H1 (cell line): ENCODE measurements at regions not wholly inside any gene's neighbourhood (a gene's known extent, or its start where the extent isn't known, plus 50 kb on each side); places are given as distances from the start of the nearest gene placed in this dataset.

Source experiments
- CTCF ChIA-PET: fragments of 300-600 bp; sonication (Branson Sonifier 250); formaldehyde crosslinking; loops from one replicate; lab custom pipeline; 2021; ENCODE audit not compliant: partially characterized antibody; lab: Charles Lee
- POLR2A ChIA-PET: fragments of 300-600 bp; sonication (Branson Sonifier 250); formaldehyde crosslinking; loops from one replicate; lab custom pipeline; 2021; ENCODE audit warnings: inconsistent platforms; ENCODE audit not compliant: partially characterized antibody; lab: Charles Lee
- DNase-seq, 2 experiments: peaks; one replicate each; pipeline versions ENCODE4 v3.0.0 to v3.0.0-alpha.2; 2010 to 2022; ENCODE audit warnings: low spot score in 2 of 2, low read depth in 1 of 2, mixed read lengths in 1 of 2
- FAIRE-seq: peaks from 2 replicates; lab custom pipeline; 2011; peaks lifted over from hg19 to GRCh38; lab: Jason Lieb, UNC
- H2AFZ ChIP-seq: 2 replicates; pipeline ENCODE4 v1.8.1; 2012; ENCODE audit warnings: low read length, inconsistent platforms
- H2AK5ac ChIP-seq: 2 replicates; pipeline ENCODE4 v1.6.1; 2013; ENCODE audit warnings: low read depth, low read length
- H2BK120ac ChIP-seq: replicated peaks from 2 replicates; pipeline ENCODE3; 2013; ENCODE audit warnings: low read depth, low read length, inconsistent platforms
- H2BK12ac ChIP-seq: 2 replicates; pipeline ENCODE4 v1.6.1; 2013; ENCODE audit warnings: low read depth, low read length
- H2BK15ac ChIP-seq: 2 replicates; pipeline ENCODE4 v1.6.1; 2013; ENCODE audit warnings: low read length
- H2BK20ac ChIP-seq: 2 replicates; pipeline ENCODE4 v1.6.1; 2013; ENCODE audit warnings: low read length
- H2BK5ac ChIP-seq: 2 replicates; pipeline ENCODE4 v1.6.1; 2013; ENCODE audit warnings: low read depth, low read length
- H3K14ac ChIP-seq: 2 replicates; pipeline ENCODE4 v1.6.1; 2013; ENCODE audit warnings: inconsistent platforms; ENCODE audit not compliant: insufficient read length
- H3K18ac ChIP-seq: 2 replicates; pipeline ENCODE4 v1.6.1; 2013; ENCODE audit warnings: low read length; ENCODE audit errors: extremely low read depth
- H3K23ac ChIP-seq: 2 replicates; pipeline ENCODE4 v1.6.1; 2013; ENCODE audit warnings: inconsistent platforms; ENCODE audit not compliant: insufficient read length
- H3K23me2 ChIP-seq: 2 replicates; pipeline ENCODE4 v1.6.1; 2013; ENCODE audit warnings: low read depth, low read length
- H3K27ac ChIP-seq: 2 replicates; pipeline ENCODE4 v1.6.1; 2011; ENCODE audit warnings: low read depth, low read length, inconsistent platforms
- H3K27me3 ChIP-seq, 4 experiments: replicated peaks in 1 of 4; 1 replicate in 1 of 4; 2 replicates in 3 of 4; pipeline versions ENCODE4 v1.6.1 to v1.8.1; 2011 to 2013; ENCODE audit warnings: low read length in 3 of 4, mild to moderate bottlenecking in 3 of 4, inconsistent platforms in 2 of 4, mixed read lengths in 2 of 4, moderate library complexity in 1 of 4; ENCODE audit not compliant: control insufficient read depth in 3 of 4, insufficient read depth in 3 of 4; ENCODE audit errors: extremely low read depth in 1 of 4
- H3K36me3 ChIP-seq, 4 experiments: 2 replicates each; pipeline versions ENCODE4 v1.6.1 to v1.8.1; 2011 to 2013; ENCODE audit warnings: mild to moderate bottlenecking in 4 of 4, low read length in 3 of 4, moderate library complexity in 2 of 4, control low read depth in 1 of 4, inconsistent platforms in 1 of 4; ENCODE audit not compliant: insufficient read depth in 4 of 4, control insufficient read depth in 2 of 4
- H3K4ac ChIP-seq: replicated peaks from 2 replicates; pipeline ENCODE3; 2013; ENCODE audit warnings: low read length, low read depth, mixed read lengths, inconsistent platforms; ENCODE audit not compliant: insufficient read length
- H3K4me1 ChIP-seq, 4 experiments: replicated peaks in 1 of 4; 1 replicate in 1 of 4; 2 replicates in 3 of 4; pipeline versions ENCODE4 v1.6.1 to v1.8.1; 2011 to 2013; ENCODE audit warnings: low read length in 3 of 4, inconsistent platforms in 2 of 4, mixed read lengths in 1 of 4; ENCODE audit not compliant: insufficient read depth in 4 of 4, control insufficient read depth in 3 of 4
- H3K4me2 ChIP-seq, 2 experiments: 2 replicates each; pipeline versions ENCODE4 v1.6.1 to v1.8.1; 2011 to 2013; ENCODE audit warnings: low read depth in 2 of 2, low read length in 2 of 2, control low read depth in 1 of 2, inconsistent platforms in 1 of 2, mild to moderate bottlenecking in 1 of 2; ENCODE audit not compliant: insufficient read depth in 1 of 2
- H3K4me3 ChIP-seq, 4 experiments: fragments of 200-600, 300-600 bp in 1 of 4; sonication (generic), shearing (Covaris generic), sonication (Bioruptor Twin) in 1 of 4; 2 replicates each; pipeline versions ENCODE4 v1.5.1 to v1.8.1; 2011 to 2016; ENCODE audit warnings: low read length in 4 of 4, low read depth in 3 of 4, control low read depth in 2 of 4, inconsistent platforms in 2 of 4, mild to moderate bottlenecking in 2 of 4, mixed read lengths in 1 of 4, moderate library complexity in 1 of 4; ENCODE audit not compliant: insufficient read depth in 2 of 4; ENCODE audit errors: extremely low read depth in 1 of 4
- H3K56ac ChIP-seq: replicated peaks from 2 replicates; pipeline ENCODE3; 2013; ENCODE audit warnings: low read depth, mild to moderate bottlenecking, mixed read lengths, low read length, inconsistent platforms; ENCODE audit not compliant: insufficient read length
- H3K79me1 ChIP-seq: 2 replicates; pipeline ENCODE4 v1.6.1; 2013; ENCODE audit warnings: low read depth, low read length, control low read depth
- H3K79me2 ChIP-seq, 2 experiments: 2 replicates each; pipeline versions ENCODE4 v1.6.1 to v1.8.1; 2012 to 2013; ENCODE audit warnings: low read length in 2 of 2, mild to moderate bottlenecking in 2 of 2, inconsistent platforms in 1 of 2; ENCODE audit not compliant: insufficient read depth in 2 of 2, control insufficient read depth in 1 of 2
- H3K9ac ChIP-seq, 4 experiments: replicated peaks in 1 of 4; 1 replicate in 1 of 4; 2 replicates in 3 of 4; pipeline versions ENCODE4 v1.6.1 to v1.8.1; 2011 to 2013; ENCODE audit warnings: low read depth in 3 of 4, low read length in 3 of 4, control low read depth in 2 of 4, mild to moderate bottlenecking in 2 of 4, moderate library complexity in 2 of 4, inconsistent platforms in 1 of 4; ENCODE audit errors: extremely low read depth in 1 of 4
- H3K9me3 ChIP-seq, 2 experiments: 2 replicates each; pipeline versions ENCODE4 v1.6.1 to v1.8.1; 2012 to 2013; ENCODE audit warnings: mild to moderate bottlenecking in 2 of 2, moderate library complexity in 2 of 2, control low read depth in 1 of 2, inconsistent platforms in 1 of 2, low read depth in 1 of 2, low read length in 1 of 2, mixed read lengths in 1 of 2; ENCODE audit not compliant: insufficient read depth in 2 of 2
- H4K20me1 ChIP-seq, 2 experiments: replicated peaks in 1 of 2; 2 replicates each; pipeline versions ENCODE3 to v1.8.1; 2011 to 2013; ENCODE audit warnings: inconsistent platforms in 2 of 2, low read length in 2 of 2, mild to moderate bottlenecking in 1 of 2; ENCODE audit not compliant: insufficient read depth in 2 of 2, control insufficient read depth in 1 of 2
- H4K5ac ChIP-seq: 2 replicates; pipeline ENCODE4 v1.6.1; 2013; ENCODE audit warnings: low read length, low read depth, mixed read lengths, inconsistent platforms; ENCODE audit not compliant: insufficient read length
- H4K8ac ChIP-seq: 2 replicates; pipeline ENCODE4 v1.8.0; 2013; ENCODE audit warnings: mild to moderate bottlenecking, moderate library complexity, low read length, inconsistent platforms; ENCODE audit not compliant: insufficient read depth; ENCODE audit errors: extremely low read depth
- H4K91ac ChIP-seq: replicated peaks from 2 replicates; pipeline ENCODE3; 2013; ENCODE audit warnings: low read length, mixed read lengths, inconsistent platforms; ENCODE audit not compliant: insufficient read length
- FOSL1 ChIP-seq: IDR thresholded peaks from 2 replicates; pipeline ENCODE4 v1.6.1; 2011; ENCODE audit warnings: mild to moderate bottlenecking, low read depth, low read length, moderate library complexity; ENCODE audit not compliant: insufficient read depth
- RBBP5 ChIP-seq: IDR thresholded peaks from 2 replicates; pipeline ENCODE4 v1.7.1; 2012; ENCODE audit warnings: low read depth, mild to moderate bottlenecking, inconsistent platforms, low read length, moderate library complexity, borderline replicate concordance
- RNF2 ChIP-seq: fragments of 200-900, 300-1000 bp; sonication (generic); IDR thresholded peaks from 2 replicates; pipeline ENCODE4 v1.7.1; 2016; ENCODE audit warnings: borderline replicate concordance, low read depth, mild to moderate bottlenecking, antibody characterized with exemption, low read length; ENCODE audit not compliant: poor library complexity, severe bottlenecking; ENCODE audit errors: missing control alignments
- SIRT6 ChIP-seq: IDR thresholded peaks from one replicate; pipeline ENCODE4 v1.7.1; 2012; ENCODE audit warnings: low read length, inconsistent platforms
- WGBS, 2 experiments: shearing (Covaris generic) in 1 of 2; methylation state at CpG; one replicate each; pipeline versions ENCODE4 v1.1.6 to v1.1.7; 2013 to 2015; ENCODE audit warnings: low lambda C conversion rate in 2 of 2, mixed read lengths in 2 of 2, inconsistent platforms in 1 of 2, low coverage in 1 of 2, missing lambda C conversion rate in 1 of 2; ENCODE audit not compliant: insufficient replicate concordance in 2 of 2, insufficient coverage in 1 of 2, insufficient read length in 1 of 2; ENCODE audit errors: extremely low coverage in 1 of 2, missing lambda C conversion rate in 1 of 2; 5-methylcytosine and 5-hydroxymethylcytosine counted together

DNA sequence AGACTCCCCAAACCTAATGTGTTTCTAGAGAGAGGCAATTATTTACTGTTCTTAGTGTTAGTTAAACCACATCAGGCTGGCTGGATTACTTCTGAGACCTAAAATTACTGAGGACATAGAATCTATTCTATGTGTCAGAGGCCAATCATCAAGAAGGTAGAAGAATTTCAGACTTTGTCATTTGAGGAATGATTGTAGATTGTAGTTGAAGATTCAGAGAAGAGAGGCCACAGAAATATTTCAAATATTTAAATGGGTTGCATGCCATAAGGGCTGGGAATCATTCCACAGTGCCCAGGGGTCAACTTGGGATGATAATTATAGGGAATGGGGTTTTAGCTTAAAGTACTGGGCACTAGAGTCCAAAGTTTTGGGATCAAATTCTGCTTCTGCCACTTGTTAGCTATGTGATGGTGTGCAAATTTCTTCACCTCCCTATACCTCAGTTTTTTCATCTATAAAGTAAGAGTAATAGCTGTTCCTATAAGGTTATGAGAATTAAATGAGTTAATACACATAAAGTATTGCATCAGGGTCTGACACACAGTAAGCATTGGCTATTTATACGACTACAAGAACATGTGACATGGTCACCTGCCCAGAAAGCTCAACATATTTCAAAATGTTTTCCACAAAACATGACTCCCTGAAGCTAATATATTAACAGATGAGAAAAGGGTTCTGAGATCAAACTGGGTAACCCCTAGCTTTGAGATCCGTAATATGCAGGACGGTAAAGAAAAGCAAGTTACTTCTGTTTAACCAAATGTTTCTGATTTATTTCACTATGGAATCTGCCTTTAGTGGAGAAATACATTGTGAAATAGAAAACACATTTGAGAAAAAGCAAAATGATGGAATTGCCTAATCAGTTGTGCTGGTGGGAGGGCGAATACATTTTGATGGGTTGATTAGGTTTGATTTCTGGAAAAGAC lies 69.7 kb upstream of the SPAG17 start:
- Histone ChIP-seq H2BK120ac (no peak overlapping the region), H3K36me3 (no peaks in the 10 kb centered on the region), H3K4me1 (peaks cover 0 to 5% (median 1%) of the 10 kb centered on the region in 4 experiments; a peak in 3 of 7 replicates), H3K79me1 (no peaks in the 10 kb centered on the region), H4K20me1 (no peaks in the 10 kb centered on the region), H3K4me3 (no peak overlapping the region), H4K5ac (no peak overlapping the region), H3K56ac (no peak overlapping the region), H2AFZ (no peak overlapping the region), H3K9me3 (no peaks in the 10 kb centered on the region), H2BK5ac (no peak overlapping the region), H2BK15ac (no peak overlapping the region), H3K14ac (no peak overlapping the region), H3K4ac (no peak overlapping the region), H4K91ac (no peak overlapping the region), H4K8ac (no peak overlapping the region), H2BK12ac (no peak overlapping the region), H2BK20ac (no peak overlapping the region), H3K4me2 (no peak overlapping the region), H3K27ac (no peak overlapping the region), H3K23me2 (no peaks in the 10 kb centered on the region), H3K18ac (no peak overlapping the region), H3K23ac (no peak overlapping the region), H3K27me3 (no peaks in the 10 kb centered on the region), H3K79me2 (no peaks in the 10 kb centered on the region), H3K9ac (no peak overlapping the region), H2AK5ac (no peak overlapping the region)
- FAIRE-seq: no peak
- WGBS, 2 experiments: 91% methylated on average over 4 of the region's 4 CpGs; no CpG with 5 or more reads in 1 of the 2 experiments
- no peak for DNase-seq
- no peak for TF ChIP-seq RNF2
- TF ChIP-seq SIRT6: no peak
- no peak for TF ChIP-seq RBBP5
- no peak for TF ChIP-seq FOSL1
- ChIA-PET CTCF (interaction anchor here (1.0 to 1.5 kb wide), 3 partner anchors 7 to 100 kb away, joined by 3 read pairs; no protein-coding TSS in a partner anchor), POLR2A (no interaction called here)
